Endothelial cell of hepatic sinusoid (primary cell): ENCODE measurements at regions not wholly inside any gene's neighbourhood (a gene's known extent, or its start where the extent isn't known, plus 50 kb on each side); places are given as distances from the start of the nearest gene placed in this dataset.

ENCODE experiments used
- in situ Hi-C: cut with HindIII; loops from 2 replicates; pipeline ENCODE4 v1.10.0; 2017; ENCODE audit warnings: low sequenced_read_pairs

DNA sequence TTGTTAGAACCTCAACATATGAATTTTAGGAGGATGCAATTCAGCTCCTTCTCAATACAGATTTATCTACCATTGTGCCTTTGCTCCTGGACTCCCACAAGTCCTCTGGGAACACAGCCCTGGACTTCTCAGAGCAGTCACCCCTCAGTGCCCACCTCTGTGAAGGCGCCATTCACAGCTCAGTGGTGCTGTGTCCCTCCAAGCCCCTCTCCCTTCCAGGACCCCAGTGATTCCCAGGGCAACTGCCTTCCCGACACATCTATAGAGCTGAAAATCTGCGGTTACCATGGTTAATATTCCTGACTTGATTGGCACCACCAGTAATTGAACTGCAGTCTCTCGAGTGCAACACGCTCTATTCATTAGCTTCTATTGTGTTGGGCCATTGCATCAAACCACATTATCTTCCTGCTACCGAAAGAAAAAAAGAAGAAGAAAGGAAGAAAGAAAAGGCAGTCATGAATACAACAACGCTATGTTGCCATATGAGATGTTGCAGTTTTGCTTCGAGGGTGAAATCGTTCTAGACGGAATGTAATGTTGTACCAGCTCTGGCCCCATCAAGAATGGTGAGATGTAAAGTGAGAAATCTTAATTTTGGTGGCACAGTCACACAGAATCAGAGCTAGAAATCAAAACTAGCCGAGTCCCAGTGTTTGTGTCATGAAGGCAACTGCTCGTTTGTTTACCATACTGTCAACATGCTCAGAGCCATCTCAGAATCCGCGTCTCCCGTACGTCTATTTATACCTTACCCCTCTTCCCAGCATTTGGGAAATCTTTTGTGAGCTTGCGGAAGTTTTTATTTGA lies 524.0 kb upstream of the ID2 start:
- in situ Hi-C loops = no loop called here

DNA sequence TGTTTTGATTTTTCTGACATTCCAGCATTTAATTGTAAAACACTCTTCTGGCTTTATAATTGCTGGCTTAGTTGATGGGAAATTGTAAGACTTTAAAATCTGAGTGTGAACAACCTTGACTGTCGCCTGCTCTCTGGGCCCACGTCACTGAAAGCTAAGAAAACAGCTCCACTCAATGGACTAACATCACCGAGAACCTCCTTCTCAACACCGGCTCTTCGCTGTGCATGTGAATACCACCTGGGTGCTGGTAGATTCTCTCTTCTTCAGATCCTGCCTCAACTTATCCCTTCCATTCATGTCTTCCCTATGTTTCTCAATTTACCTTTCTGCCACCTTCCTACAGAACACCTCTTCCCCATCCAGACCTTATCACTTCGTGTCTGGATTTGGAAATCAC lies 523.1 kb upstream of the ID2 start:
- in situ Hi-C loops = no loop called here

DNA sequence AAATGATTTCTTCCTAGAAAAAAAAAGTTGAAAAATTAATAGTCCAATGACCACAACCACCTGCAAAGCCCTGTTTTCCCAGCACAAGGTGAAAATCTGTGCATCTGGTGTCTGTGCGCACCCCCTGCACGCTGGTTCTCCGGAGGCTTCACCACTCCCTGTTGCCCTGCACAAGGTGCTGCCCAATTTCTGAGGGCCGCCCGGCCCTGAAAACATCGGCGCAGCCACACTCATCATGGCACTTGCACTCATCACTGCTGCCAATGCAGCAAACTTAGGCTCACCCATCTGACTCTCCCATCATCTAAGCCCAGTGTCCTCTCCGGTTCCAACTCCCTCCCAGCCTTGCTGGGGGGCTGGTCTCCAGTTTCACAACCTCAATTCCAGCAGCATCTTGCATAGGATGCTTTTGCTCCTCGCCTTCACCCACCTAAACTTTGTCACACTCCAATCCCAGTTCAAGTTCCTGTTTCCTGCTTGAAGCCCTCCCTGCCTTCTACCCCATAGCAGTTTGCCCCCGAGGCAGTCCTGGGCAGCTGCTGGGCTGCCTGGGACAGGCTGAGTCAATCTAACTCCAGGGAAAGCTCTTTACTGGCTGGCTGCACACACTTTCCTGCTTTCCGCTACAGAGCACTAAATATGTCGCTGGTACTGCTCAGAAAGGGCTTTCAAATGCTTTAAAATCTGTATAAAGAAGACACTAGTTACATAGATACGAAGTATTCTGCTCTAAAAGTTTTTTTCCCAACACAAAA lies 522.5 kb upstream of the ID2 start:
- in situ Hi-C loops = no loop called here

DNA sequence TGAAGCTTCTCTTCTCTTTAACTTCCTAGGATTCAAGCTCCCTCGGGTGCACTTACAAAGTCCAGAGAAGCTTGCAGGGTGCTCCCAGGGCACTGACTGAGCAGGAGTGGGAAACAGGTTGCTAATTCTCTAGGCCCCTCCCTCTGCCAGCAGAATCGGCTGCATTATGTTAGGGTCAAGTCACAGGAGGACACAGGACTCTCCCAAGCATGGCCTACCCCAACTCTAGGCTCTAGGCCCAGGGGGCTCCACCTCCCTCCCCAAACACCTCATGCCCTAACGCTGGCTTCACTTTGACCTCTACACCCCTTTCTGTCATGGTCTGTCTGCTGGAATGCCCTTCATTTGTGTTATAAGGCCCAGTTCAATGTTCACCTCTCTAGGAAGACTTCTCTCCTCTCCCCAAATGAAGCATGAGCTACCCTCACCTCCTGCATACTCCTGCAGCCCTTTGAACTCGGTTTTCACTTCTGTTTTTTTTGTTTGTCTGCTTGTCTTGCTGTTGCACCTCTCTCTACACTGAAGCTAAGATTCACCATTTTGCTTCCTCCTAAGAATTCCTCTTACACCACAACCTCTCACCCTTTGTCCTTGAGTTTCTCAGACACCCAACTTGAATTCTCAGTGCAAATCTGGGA lies 521.8 kb upstream of the ID2 start:
- in situ Hi-C loops = no loop called here

DNA sequence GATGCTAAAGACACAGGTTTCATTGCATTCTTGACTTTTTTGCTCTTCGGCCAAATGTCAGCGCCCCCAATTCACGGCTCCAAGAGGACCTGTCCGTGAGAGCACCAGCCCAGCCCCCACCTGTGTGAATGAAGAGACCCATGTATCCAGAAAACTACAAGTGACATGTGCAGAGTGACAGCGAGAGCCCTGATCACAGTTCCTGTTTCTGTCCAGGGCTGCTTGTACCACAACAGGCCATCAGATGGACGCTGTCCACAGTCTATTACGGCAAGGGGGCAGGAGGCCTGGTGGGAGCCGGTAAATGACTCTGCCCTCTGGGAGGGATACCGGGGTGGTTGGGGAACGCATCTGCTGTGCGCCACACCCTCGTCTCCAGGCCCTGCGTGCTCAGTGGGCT lies 520.9 kb upstream of the ID2 start:
- in situ Hi-C loops = no loop called here

DNA sequence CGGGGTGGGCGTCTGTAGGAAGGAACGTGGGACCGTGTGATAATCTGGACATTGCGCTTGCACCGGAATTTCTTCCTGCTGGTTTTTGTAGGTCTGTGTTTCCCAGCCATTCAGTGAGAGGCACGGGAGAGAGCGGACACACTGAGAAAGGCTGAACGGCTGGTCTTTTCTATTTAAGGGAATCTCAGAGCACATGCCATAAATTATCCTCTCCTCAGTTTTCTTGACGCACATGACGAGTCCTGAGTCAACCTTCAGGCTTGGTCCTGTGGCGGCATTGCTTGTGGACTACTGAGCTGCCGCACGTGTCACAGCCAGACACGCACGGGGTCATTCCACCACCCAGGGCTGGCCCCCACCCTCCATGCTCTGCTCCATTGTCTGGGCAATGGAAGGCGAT lies 519.3 kb upstream of the ID2 start:
- in situ Hi-C loops = no loop called here

DNA sequence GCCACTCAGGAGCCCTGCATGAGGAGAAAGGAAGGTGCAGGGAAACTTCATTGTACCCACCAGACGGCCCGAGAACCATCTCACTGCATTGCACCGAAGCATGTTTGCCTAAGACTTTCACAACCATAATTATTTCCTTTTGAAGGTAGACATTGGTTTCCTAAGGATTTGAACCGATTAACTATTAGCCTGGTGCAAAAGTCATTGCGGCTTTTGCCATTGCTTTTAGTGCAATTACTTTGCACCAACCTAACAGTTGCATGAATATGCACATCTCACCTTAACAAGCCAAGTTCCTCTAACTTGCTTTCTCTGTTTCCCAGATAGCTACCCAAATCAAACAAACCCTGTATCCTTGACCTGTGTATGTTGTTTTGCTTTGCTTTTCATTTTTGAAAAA lies 516.3 kb upstream of the ID2 start:
- in situ Hi-C loops = no loop called here

DNA sequence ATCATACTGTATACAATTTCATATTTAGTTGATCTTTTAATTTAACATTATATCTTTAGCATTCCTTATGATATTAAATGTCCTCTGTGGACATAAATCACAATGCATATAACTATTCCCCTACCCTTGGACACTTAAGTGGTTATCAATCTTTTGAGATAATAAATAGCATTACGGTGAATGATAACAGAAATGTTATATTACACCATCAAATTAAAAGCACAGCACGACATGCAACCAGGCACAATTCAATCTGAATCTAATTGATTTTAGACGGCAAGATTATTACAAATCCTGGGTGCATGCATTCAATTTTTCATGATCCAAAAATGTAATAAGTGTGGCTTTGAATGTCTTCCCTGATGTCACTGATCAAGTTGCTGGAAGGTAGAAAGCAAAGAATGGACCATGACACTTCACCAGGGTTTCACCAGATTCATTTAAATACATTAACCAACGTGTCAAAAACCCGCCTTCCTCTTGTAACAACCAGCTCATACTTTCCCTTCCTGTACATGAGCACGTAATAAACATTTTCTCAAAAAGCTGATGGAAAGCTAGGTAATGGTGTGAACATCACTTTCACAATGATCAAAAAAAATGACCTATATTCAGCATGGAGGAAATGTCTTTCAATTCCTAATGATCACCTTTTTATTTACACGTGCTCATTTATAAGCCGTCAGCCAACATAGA lies 513.7 kb upstream of the ID2 start:
- in situ Hi-C loops = no loop called here

DNA sequence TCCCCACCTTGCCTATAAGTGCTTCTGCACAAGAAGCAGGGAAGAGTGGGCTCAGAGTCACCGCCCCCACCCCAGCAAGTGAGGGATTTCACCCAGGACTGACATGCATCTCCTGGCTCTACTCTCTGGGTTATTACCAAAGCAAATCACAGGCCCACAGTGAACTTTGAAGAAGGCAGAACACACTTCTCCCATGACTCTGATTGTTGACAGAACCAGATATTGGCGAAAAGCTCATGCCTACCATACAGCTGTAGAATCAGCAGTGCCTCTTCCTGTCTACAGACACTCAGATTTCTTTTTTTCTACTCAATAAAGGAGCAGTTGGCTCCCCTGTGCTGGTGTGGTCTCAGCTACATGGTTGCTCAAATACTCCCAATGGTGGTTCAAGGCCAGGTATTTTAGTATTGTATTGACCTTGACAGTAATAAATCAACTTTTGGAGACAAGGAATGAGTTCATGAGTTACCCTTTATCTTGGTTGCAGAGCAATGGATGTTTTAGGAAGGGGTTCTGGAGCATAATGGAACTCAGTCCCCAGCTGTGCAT lies 512.9 kb upstream of the ID2 start:
- in situ Hi-C loops = no loop called here

DNA sequence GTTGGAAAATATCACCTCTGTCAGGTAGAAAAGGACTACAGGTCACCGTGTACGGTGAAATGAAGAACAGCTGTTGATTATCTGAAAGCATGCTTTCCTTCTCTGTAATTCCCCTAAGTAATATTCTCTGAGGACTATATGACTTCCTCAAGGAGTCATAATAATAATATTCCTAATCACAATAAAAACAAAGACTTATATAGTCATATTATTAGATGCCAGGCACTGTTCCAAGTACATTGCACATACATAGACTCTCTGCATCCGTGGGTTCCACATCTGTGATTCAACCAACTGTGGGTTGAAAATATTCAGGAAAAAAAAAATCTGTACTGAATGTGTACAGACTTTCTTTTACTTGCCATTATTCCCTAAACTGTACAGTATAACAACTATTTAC lies 512.4 kb upstream of the ID2 start:
- in situ Hi-C loops = no loop called here

DNA sequence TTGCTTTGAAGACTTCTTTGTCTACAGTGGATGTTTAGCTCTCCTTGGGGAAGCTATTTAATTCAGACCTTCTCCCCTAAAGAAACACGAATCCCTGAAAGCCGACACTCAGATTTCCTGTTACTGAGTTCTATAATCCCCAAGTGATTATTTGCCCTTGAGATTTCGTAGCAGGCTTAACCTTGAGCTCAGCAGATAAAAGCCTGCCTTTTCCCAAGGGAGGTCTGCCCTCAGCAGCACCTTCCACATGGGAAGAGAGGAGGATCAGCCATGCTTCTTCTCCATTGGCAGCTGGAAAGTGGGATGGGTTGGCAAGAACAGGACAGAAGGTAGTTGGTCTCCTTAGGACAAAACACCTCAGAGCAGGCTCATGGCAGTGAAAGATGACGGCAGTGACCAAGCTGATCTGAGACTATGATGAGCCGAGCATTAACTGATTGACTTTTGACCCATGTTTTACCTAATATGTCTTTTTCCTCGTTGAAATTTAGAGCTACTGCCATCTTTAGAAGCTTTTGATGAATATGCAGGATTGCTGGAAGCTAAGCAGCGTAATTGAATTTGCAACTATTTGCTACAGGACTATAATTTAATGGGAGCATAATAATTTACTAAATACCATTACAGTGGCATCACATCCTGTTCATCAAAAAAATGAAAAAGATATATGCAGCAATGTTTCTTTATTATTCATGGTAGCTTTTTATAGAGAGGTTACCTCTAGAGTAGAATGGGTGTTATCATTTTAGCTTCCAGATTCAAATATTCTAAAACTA lies 511.1 kb upstream of the ID2 start:
- in situ Hi-C loops = no loop called here

DNA sequence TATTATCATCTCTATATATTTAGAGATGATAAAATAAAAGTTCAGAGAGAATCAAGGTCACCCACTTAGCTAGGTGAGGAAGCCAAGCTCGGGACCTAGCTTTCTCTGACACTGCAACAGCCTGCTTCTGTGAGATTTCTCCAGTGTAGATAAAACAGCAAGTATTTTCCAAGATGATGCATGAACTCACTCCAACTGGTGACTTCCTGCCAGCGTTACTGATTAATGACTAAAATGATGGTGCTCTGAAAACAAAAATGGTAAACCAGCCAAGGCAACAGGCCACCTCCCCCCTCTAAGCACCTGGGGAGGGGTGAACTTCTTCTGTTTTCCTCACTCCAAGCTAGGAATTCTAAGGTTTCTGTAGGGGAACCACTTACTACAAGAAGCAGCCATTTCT lies 510.2 kb upstream of the ID2 start:
- in situ Hi-C loops = no loop called here

DNA sequence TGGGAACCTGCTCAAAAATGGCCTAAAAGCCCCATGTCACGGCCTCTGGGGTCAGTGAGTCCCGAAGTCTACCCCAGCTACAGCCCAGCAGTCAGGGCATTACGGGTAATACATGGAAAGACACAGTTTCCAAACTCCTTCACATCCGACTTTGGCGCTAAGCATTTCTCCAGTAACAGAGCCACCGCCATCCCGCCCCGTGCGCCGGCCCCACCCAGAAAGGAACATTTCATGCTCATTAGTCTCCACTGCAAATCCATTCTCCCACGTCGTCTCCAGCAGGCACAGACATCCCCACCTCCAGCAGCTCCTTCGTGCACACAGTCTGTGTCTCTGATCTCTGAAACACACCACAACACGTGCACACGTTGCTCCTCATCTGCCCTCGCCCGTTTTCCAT lies 509.2 kb upstream of the ID2 start:
- in situ Hi-C loops = no loop called here

DNA sequence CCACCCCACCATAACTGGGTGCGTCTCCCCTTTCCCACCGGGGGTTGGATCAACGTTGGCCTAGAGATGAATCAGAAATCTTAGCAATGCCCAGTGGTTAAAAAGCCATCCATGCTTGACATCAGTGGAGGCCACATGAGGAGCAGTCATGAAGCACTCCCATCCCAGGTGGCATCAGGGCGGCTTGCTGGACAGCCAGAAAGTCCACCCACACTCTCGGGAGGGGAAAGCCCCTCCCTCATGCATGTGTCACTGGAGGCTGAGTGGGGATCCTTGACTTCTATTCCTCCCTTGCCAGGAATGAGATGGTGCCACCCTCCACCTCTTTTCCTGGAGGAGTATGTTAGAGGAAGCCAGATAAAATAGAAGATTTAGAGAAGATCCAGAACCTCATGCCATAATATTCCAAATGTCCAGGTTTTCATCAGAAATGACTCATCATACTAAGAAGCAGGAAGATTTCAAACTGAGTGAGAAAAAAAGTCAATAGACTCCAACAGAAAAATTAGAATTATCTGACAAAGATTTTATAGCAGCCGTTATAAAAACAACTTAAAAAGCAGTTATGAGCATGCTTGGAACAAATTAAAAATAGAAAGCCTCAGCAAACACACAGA lies 507.1 kb upstream of the ID2 start:
- in situ Hi-C loops = no loop called here

DNA sequence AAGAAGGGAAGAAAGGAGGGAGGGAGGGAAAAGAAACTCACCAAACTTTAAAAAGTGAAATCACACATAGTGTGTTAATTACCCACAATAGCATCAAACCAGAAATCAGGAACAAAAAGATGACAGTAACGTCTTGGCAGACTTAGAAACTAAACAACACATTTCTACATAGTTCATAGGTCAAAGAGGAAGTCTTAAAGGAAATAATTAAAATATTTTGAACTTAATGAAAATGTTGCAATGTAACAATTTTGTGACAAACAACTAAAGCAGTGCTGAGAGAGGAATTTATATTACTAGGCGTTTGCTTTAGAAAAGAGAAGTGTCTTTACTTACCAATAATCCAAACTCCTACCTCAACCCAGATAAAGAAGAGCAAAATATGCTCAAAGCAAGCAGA lies 505.0 kb upstream of the ID2 start:
- in situ Hi-C loops = no loop called here

DNA sequence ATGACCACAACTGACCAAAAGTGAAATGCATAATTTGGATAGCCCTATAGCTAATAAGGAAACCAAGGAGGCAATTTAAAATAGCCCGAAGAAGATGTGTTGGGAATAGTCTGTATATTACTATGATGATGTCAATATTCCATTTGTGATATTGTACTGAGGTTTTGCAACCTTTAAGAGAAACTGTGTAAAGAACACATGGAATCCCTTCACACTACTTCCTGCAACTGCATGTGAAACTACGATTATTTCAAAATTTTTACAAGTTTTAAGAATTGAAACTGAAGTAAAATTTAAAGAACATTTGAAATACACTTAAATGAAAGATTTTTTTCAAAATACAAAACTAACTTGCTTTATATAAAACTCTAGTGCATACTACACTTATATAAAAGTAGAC lies 504.3 kb upstream of the ID2 start:
- in situ Hi-C loops = no loop called here

DNA sequence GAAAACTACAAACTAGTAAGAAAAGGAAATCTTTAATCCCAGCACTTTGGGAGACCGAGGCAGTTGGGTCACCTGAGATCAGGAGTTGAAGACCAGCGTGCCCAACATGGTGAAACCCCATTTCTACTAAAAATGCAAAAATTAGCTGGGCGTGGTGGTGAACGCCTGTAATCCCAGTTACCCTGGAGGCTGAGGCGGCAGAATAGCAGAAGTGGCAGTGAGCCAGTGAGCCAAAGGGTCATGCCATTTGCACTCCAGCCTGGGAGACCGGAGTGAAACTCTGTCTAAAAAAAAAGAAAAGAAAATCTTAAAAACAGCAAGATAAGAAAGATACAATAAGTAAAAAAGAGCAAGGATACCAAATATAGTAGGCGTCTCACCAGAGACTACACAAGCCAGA lies 502.9 kb upstream of the ID2 start:
- in situ Hi-C loops = no loop called here

DNA sequence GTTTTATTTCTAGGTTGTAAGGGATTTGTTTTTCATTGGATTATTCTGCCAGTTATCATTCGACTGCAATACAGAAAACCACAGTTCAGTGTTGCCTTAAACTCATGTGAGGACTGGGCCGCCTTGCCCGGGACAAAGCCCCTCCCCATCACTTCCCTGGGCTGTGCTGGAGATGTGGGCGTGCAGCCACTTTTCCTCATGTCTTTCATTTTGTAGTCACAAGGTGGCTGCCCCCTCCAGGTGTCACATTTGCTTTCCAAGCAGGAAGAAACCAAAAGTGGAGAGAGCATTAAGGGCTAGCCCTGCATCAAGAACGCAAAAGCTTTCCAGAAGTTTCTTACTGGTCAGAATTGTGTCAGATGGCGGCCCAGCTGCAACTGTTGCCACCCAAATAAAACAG lies 492.5 kb upstream of the ID2 start:
- in situ Hi-C loops = loop anchor here (5.0 kb wide), 1 partner anchor 47 kb away; no protein-coding TSS in a partner anchor

DNA sequence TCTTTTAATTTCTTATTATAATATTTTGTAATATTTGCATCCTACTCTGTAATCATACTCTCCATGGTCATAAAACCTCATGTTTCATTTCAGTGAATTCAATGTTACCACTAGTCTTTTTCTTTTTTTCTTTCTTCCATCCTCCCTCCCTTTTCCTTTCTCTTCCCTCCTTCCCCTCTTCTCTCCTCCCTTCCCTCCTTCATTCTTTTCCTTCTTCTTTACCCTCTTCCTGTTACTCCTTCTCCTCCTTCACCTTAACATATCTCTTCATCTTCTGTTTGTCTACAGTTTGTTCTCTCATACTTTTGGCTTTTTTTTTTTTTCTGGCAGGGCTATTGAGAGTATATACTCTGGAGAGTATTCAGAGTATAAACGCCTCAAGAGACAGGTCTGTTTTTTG lies 491.6 kb upstream of the ID2 start:
- in situ Hi-C loops = no loop called here

DNA sequence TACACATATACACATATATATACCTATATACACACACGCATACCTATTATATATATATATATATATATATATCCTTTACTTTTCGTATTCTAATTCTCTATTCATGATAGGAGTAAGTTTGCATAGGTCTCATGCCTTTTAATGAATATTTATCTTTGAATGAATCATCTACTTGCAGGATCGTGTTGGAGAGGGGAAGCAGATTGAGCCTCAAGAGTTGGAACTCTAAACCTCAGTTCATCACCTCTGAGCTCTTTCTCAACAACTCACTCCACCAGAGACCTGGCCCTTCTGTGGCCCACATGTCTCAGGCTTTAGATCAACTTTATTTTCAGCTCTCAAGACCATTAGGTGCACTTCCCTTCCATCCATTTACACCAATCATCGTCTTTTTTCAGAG lies 490.4 kb upstream of the ID2 start:
- in situ Hi-C loops = no loop called here
